ENCODE measurements at regions not wholly inside any gene's neighbourhood (a gene's known extent, or its start where the extent isn't known, plus 50 kb on each side); places are given as distances from the start of the nearest gene placed in this dataset.
"Not testable (repeated sequence)": the region's sequence is repeated elsewhere in the genome, so short reads cannot be mapped to it uniquely, and the experiment has no call there.

GRCh38 chr1:243049716-243050115 is 205.4 kb downstream of the CEP170 start:
- not testable (repeated sequence) for TF ChIP-seq CTCF (IDR thresholded peaks at IDR 0.05; ENCODE audit: low read depth, low read length, poor library complexity, severe bottlenecking); EZH2phosphoT487 (IDR thresholded peaks at IDR 0.05; ENCODE audit: borderline replicate concordance, low read length)

Measured in DOHH2 (cell line).